GM12874 (cell line): ENCODE measurements at regions not wholly inside any gene's neighbourhood (a gene's known extent, or its start where the extent isn't known, plus 50 kb on each side); places are given as distances from the start of the nearest gene placed in this dataset.

Experiments used
- TF ChIP-seq, protein P1 (sequence below): IDR thresholded peaks from 2 replicates; pipeline ENCODE4 v1.5.1; 2011; ENCODE audit warnings: low read depth, mild to moderate bottlenecking, control low read depth, low read length, moderate library complexity; ENCODE audit not compliant: insufficient read depth

DNA sequence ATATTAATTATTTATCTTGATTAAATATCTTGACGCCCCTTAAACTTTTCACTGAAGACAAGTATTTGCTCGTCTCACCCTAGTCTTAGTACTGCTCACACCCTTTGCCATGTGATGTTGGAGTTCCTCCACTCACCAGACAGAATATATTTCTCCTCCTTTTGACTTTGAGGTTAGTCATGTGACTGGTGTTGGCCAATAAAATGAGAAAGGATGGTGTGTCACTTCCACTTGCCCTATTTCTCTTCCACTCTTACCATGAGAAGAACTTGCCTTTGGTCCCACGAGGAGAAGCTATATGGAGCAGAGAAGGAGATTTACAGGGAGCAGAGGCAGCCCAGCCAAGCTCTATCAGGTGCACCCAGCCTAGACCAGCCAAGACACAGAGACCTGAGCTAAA, 64.9 kb upstream of the TAB2 start:
- TF ChIP-seq, protein P1, sequence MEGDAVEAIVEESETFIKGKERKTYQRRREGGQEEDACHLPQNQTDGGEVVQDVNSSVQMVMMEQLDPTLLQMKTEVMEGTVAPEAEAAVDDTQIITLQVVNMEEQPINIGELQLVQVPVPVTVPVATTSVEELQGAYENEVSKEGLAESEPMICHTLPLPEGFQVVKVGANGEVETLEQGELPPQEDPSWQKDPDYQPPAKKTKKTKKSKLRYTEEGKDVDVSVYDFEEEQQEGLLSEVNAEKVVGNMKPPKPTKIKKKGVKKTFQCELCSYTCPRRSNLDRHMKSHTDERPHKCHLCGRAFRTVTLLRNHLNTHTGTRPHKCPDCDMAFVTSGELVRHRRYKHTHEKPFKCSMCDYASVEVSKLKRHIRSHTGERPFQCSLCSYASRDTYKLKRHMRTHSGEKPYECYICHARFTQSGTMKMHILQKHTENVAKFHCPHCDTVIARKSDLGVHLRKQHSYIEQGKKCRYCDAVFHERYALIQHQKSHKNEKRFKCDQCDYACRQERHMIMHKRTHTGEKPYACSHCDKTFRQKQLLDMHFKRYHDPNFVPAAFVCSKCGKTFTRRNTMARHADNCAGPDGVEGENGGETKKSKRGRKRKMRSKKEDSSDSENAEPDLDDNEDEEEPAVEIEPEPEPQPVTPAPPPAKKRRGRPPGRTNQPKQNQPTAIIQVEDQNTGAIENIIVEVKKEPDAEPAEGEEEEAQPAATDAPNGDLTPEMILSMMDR, result no peak

DNA sequence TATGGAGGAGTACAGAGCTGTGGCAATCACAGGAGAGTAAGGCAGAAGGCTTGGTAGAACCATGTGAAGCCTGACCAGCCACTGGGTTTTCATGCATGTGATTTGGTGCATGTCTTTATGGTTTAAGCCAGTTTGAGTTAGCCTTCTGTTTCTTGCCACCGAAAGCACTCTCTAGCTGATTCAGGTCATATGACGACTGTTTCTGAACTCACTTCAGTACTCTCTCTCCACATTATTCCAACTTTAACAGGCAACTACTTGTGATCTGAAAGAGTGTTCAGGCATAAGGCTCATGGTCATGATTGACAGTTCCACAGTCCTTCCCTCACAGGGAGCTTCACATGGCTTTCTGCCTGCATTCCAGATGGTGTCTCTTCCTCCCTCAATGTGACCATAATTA, 63.3 kb upstream of the TAB2 start:
- TF ChIP-seq, protein P1, result no peak

DNA sequence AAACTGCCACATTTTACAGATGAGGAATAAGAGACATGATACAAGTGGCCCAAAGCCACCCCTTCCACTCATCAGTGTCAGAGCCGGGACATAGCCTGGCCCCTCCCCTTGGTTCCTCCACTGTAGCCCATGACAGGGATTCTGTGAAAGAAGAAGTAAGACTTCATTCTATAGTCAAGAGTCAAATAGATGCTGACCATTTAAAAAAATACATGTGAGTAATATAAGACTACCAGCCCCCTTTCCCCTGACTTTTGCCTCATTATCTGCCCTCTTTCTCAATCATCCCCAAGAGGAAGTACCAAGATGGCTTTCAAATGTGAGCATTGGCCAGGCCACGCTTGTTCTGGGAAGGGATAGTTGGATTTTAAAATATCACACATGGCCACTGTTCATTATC, 57.8 kb upstream of the TAB2 start:
- TF ChIP-seq, protein P1, result no peak

DNA sequence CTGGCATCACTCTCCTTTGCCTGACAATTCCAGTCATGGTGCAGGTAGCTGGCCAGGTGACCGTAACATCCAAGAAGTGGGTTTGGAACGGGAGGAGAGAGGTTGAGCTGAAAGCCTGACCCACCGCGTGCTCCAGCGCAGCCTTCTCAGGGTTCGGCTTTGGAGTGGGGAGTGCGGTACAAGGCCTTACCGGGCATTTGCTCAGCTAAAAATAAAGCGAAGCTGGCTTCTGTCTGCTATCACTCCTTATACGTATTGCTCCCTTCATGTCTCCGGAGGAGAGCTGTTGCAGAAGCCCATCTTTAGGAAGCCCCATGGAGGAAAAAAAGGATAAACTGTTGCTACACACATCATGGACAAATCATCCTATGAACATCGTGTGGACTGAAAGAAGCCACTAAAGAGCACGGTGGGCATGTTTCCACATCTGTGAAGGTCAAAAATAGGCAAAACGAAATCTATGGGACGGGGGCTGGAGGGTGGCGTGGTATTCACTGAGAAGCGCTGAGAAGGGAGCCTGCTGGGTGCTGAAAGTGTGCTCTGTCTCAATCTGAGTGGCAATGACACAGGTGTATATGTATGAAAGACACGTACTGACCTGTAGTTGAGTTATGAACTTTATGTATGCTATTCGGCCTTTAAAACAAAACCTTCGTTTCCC, 57.2 kb upstream of the TAB2 start:
- TF ChIP-seq, protein P1, result no peak

DNA sequence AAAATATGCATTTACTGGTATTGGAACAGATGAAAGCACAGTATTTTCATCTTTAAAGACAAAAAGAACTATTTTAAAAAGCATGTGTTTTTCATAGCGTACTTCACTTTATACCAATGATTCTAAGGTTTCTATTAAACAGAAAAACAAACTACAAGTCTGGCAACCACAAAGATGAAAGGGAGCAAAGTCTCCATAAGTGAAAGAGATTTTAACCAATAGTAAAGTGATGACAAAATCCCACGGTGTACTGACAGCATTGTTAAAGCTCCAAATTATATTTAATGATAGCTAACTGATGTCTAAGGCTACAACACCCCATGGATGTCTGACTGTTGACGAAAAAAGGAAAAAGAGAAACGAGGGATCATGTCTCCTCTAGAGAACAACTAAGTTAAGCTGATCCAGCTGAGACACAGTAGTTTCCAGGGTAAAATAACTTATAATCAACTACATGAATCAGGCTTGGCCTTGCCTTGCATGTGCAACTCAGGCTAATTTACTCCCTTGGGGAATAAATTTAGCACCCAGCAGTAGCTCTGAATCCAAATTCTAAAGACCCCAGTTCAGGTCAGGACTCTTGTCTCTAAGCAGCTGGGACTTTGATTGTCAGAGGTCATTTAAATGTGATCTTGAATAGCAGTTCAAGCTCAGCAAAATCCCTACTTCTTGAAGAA, 56.0 kb upstream of the TAB2 start:
- TF ChIP-seq, protein P1, result no peak

DNA sequence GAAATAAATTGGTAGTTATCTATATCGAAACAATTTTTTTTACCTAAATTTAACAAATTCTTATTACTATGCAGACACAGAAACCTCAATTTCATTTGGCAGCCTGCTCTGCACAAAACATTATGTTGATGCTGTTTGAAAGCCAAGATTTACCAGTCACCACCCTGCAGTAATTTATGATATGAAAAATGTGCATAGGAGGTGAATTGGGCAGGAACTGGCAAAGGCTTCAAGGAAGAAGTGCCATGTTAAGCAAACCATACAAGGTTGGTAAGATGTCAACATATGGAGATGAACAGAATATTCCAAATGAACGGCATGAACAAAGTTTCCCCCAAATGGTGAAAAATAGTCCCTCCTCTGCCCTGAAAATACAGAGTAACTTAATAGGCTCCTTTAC, 54.2 kb upstream of the TAB2 start:
- TF ChIP-seq, protein P1, result no peak

DNA sequence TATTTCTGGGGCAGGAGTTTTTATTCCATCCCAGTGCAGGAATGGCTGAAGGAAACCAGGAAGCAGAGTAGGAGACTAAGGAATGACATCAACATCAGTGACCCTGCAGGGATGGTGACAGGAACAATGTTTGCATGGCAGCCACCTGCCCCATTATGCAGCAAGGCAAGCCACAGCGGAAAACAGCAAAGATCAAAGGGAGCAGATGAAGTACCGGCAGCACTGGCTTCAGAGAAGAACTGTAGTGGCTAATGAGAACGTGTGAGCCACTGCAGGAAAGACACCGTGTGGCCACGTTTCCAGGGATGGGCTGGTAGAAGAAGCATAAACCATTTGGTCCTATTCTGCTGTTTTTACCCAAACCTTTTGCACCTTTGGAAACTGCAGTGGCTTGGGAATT, 52.9 kb upstream of the TAB2 start:
- TF ChIP-seq, protein P1, result no peak
